ENCODE measurements at regions not wholly inside any gene's neighbourhood (a gene's known extent, or its start where the extent isn't known, plus 50 kb on each side); places are given as distances from the start of the nearest gene placed in this dataset.

GRCh38 chr6:4313044-4313686 is 177.8 kb upstream of the ECI2 start:
- DNase-seq = no peak

- no peak for DNase-seq
These were observed 176.8 kb upstream of the ECI2 start for GRCh38 chr6:4311976-4312860.

- DNase-seq = no peak
These were observed 174.2 kb upstream of the ECI2 start for GRCh38 chr6:4309540-4309939.

GRCh38 chr6:4308364-4308763 is 173.0 kb upstream of the ECI2 start:
- no peak for DNase-seq

- DNase-seq = no peak
These were observed 169.6 kb upstream of the ECI2 start for GRCh38 chr6:4304927-4305455.

GRCh38 chr6:4303638-4304037 is 168.3 kb upstream of the ECI2 start:
- no peak for DNase-seq

GRCh38 chr6:4302524-4302923 is 167.1 kb upstream of the ECI2 start:
- no peak for DNase-seq

- DNase-seq = no peak
These were observed 166.5 kb upstream of the ECI2 start for GRCh38 chr6:4301871-4302270.

GRCh38 chr6:4300917-4301316 is 165.5 kb upstream of the ECI2 start:
- no peak for DNase-seq

GRCh38 chr6:4299476-4299875 is 164.1 kb upstream of the ECI2 start:
- DNase-seq = no peak

GRCh38 chr6:4297348-4297747 is 162.0 kb upstream of the ECI2 start:
- no peak for DNase-seq

- DNase-seq = no peak
These were observed 161.2 kb upstream of the ECI2 start for GRCh38 chr6:4296552-4296951.

GRCh38 chr6:4295783-4296155 is 160.4 kb upstream of the ECI2 start:
- no peak for DNase-seq

GRCh38 chr6:4295058-4295782 is 159.8 kb upstream of the ECI2 start:
- no peak for DNase-seq

GRCh38 chr6:4294636-4295035 is 159.3 kb upstream of the ECI2 start:
- no peak for DNase-seq

- DNase-seq = no peak
These were observed 156.4 kb upstream of the ECI2 start for GRCh38 chr6:4291453-4292403.

GRCh38 chr6:4289770-4290320 is 154.5 kb upstream of the ECI2 start:
- DNase-seq = no peak

GRCh38 chr6:4287811-4288244 is 152.5 kb upstream of the ECI2 start:
- DNase-seq = no peak

- no peak for DNase-seq
These were observed 152.0 kb upstream of the ECI2 start for GRCh38 chr6:4287372-4287771.

GRCh38 chr6:4282926-4283325 is 147.6 kb upstream of the ECI2 start:
- no peak for DNase-seq

GRCh38 chr6:4281341-4282293 is 146.2 kb upstream of the ECI2 start:
- no peak for DNase-seq

Measured in stimulated activated naive CD4-positive, alpha-beta T cell treated with Interleukin-2 at 50 U/mL for 16 hours (primary cell).